Left forelimb (tissue), 1 donor: ENCODE measurements at regions not wholly inside any gene's neighbourhood (a gene's known extent, or its start where the extent isn't known, plus 50 kb on each side); places are given as distances from the start of the nearest gene placed in this dataset.
"Not testable (repeated sequence)": the region's sequence is repeated elsewhere in the genome, so short reads cannot be mapped to it uniquely, and the experiment has no call there.

Experiments
- DNase-seq: peaks from one replicate; pipeline ENCODE4 v3.0.0-alpha.2; 2018; ENCODE audit warnings: low spot score

GRCh38 chr6:165167861-165168260 is 141.5 kb downstream of the C6orf118 start:
- DNase-seq: no peak

GRCh38 chr6:165167311-165167710 is 142.1 kb downstream of the C6orf118 start:
- no peak for DNase-seq

DNA sequence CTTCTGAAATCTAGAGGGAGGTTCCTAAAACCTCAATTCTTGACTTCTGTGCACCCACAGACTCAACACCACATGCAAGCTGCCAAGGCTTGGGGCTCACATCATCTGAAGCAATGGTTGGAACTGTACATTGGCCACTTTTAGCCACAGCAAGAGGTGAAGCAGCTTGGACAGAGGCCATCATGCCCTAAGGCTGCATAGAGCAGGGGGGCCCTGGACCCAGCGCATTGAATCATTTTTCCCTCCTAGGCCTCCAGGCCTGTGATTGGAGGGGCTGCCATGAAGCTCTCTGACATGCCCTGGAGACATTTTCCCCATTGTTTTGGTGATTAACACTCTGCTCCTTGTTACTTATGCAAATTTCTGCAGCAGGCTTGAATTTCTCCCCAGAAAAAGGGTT is 145.9 kb downstream of the C6orf118 start:
- no peak for DNase-seq

- DNase-seq: no peak
Measured at GRCh38 chr6:165159460-165159859, 149.9 kb downstream of the C6orf118 start.

DNA sequence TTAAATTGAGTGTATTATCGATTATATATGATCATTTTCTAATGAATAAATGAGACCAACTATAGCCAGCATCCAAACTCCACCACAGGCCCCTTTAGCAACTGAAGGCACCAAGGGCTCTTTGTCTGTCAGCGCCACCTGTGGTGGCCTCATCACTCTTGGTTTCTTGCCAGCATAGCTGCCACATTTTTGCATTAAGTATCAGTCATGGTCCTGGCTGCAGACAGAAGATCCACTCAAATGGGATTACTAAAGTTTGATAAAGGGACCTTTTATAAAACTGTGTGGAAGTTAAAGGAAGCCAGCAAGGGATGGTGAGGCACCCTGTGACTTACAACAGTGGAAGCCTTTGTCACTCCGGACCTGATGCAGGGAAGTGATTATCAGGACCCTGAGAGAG is 162.9 kb downstream of the C6orf118 start:
- DNase-seq: no peak

DNA sequence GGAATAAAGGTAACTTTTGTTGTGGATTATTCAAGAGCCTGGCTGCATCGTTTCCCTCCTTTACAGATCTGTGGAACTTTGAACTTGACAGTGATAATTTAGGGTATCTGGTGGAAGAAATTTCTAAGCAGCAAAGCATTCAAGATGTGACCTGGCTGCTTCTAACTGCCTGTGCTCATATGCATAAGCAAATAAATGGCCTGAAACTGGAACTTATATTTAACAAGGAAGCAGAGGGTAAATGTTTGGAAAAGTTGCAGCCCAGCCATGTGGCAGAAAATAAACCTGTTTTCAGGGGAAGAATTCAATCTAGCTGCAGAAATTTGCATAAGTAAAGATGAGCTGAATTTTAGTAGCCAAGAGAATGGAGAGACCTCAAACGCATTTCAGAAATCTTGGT is 173.5 kb downstream of the C6orf118 start:
- no peak for DNase-seq

DNA sequence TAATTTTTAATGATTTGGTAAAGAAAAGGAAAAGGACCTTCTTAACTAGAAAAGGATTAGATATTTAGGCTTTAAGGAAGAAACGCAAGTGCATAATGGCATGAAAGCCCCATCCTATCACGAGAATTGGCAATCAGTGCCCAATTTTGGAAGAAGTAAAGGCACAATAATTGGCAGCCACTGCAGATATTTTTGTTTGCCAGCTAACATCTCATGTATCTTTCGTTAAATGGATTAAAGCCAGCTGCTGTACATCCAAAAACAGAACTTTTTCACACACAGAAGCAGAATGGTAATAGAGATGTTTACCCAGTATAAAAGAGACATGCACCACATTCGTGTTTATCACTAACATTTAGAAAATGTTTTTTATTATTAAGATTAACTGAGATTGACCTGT is 180.3 kb downstream of the C6orf118 start:
- no peak for DNase-seq

DNA sequence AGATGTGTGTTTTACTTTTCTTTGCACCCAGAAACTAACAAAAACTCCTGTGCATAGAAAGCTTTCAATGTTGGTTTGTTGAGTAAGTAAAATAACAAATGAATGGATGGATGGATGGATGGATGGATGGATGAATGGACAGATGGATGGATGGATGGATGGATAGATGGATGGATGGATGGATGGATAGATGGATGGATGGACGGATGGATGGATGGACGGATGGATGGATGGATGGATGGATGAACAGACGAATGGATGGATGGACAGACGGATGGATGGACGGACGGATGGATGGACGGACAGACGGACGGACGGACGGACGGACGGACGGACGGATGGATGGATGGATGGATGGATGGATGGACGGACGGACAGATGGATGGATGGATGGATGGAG is 181.7 kb downstream of the C6orf118 start:
- not testable (repeated sequence) for DNase-seq

DNA sequence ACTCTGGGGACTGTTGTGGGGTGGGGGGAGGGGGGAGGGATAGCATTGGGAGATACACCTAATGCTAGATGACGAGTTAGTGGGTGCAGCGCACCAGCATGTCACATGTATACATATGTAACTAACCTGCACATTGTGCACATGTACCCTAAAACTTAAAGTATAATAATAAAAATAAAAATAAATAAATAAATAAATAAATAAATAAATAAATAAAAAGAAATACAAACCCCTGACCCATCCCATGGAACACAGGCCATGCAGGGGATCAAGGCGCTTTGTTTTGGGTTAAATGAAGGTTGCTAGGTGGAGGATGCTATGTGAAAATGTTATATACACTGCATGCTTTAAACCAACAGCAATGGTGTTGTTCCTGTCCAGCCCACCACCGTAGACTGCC is 184.7 kb downstream of the C6orf118 start:
- DNase-seq: not testable (repeated sequence)

DNA sequence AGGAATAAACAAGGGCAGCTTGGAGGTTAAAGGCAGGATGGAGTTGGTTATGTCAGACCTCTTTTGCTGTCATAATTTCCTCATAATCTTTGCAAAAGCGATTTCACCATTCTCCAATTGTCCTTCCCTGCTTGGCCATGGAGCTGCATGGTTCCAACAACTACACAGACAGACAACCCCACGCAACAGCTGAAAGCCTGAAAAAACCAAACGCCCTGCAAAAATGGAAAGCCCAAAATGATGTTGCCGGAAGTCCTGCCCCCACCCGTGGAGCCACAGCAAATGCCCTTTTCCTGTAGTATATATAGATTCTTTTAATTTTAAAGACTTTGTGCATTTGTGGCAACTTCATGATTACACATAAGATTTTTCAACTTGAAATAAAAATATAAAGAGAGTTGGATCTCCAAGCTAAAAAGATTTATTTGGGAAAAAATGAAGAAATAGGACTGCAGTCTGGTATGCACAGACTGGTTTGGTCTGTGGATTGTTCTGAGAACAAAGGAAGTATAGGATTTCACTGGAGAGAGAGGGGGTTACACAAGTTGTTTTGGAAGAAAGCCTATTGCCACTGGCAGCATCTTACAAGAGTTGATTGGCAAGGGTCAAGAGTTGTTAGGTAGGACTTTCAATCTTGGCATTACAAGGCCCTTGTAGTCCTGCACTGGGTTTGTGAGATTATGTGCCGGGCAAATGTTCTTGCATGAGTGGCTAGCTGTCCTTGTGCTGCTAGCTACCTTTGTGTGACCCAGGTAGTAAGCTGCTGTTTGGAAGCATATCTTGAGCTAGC is 190.0 kb downstream of the C6orf118 start:
- no peak for DNase-seq

- no peak for DNase-seq
Measured at GRCh38 chr6:165118736-165119135, 190.7 kb downstream of the C6orf118 start.

GRCh38 chr6:165117806-165118205 is 191.6 kb downstream of the C6orf118 start:
- DNase-seq: no peak

DNA sequence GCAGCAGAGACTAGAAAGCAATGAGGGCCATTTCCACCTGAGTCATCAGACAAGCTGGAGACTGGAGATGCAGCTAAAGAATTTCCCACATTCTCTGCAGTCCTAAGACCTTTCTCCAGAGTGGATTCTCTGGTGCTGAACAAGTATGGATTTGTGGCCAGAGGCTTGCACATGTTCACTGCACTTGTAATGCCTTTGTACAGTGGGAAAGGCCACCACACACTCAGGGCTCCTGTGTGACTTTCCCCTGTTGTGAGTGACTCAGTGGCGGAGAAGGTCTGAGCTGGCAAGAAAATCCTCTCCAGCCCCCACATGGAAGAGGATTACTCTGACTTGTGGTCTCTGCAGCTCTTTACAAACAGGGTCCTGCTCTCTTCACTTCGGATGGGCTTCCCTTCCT is 192.3 kb downstream of the C6orf118 start:
- DNase-seq: no peak

DNA sequence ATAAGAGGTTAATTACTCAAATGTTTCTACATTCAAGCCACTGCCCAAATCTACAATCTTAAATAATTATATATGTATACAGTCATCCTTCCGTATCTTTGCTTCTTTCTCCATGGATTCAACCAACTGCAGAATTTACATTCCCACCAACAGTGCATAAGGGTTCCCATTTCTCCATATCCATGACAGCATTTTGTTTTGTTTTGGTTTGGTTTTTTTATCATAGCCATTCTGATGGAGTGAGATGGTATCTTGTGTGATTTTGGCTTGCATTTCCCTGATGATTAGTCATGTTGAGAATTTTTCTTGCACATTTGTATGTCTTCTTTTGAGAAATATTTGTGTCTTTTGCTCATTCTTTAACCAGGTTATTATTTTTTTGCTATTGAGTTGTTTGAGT is 198.5 kb downstream of the C6orf118 start:
- DNase-seq: no peak

DNA sequence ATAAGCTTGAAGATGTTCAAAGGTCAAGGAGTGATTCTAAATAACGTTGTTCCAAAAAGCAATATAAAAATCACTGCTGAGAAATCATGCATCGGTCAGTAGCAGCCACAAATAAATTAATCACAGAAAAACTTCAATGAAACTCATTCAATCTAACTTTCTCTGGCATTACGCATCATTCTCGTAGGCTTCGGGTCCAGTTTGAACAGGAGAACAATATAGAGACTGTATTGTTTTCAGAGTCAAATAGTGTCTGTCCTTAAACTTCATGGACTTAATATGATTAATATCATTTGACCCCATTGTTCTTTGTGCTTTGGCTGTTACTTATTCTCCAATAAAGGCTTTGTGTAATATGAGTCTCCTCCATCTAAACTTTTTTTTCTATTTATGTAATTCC is 200.4 kb downstream of the C6orf118 start:
- DNase-seq: no peak

- DNase-seq: no peak
Measured at GRCh38 chr6:165106261-165106660, 203.1 kb downstream of the C6orf118 start.

DNA sequence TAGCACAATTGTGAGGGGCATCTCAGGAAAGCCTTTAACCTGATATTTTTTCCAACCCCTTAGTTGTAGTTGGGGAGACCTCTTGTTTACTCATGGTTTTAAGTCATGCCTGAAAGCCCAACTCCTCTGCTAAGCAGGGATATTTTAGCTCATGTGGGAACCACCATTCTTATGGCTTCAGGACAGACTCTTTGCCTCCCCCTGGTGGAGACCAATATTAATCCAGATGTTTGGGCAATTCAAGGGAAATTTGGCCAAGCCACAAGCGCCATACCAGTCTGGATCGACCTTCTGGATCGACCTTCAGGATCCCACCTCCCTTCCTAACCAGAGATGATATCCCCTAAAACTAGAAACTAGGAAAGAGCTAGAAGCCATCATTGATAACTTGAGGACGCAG is 211.2 kb downstream of the C6orf118 start:
- DNase-seq: no peak

- no peak for DNase-seq
Measured at GRCh38 chr6:165096868-165097267, 212.5 kb downstream of the C6orf118 start.

DNA sequence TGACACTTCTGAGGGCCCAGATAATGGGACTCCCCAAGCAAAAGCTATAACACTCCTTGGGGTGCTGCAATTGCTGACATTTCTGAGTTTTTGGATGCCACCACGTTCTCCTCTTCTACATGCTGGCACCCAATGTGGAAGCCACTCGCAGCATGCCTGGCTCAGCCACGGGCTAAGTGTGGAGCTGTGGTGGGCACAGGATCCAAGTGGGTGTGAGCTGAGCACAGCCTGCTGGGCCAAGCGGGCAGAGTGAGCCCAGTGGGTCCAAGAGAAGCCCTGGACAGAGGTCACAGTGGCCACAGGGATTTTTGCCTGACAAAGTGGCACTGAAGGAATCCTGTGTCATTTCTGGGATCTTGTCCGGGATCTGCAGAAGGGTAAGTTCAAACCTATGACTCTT is 213.2 kb downstream of the C6orf118 start:
- DNase-seq: no peak

DNA sequence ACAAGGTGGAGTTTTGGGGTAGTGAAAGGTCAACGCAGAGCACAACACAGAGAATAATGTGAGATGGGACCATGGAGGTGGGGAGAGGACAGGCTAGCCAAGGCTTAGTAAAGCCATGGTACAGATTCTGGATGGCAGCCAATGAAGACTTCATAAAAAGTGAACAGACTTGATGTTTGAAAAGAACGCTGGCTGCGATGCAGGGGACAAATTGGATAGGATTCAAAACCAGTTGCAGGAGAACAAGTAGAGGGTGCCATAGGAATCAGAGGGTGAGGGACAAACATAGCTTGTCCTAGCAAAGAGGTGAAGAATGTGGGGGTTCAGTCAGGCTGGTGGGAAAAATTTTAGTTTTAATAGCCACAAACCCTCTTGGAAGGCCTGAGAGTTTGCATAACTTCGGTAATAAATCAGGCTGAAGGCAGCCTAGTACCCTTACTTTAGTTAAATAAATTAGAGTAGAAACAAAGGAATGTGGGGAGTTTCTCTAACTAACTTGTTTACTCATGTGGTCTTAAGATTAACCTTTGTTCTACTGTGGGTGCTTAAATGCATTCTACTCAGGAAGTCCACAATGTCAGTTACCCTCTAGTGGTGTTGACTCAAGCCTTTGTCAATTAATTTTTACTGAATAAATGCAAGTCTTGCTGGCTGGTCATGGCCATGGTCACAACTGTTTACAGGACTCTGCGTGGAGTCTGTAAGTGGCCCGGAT is 216.4 kb downstream of the C6orf118 start:
- DNase-seq: no peak

GRCh38 chr6:165091121-165091785 is 218.2 kb downstream of the C6orf118 start:
- DNase-seq: no peak

DNA sequence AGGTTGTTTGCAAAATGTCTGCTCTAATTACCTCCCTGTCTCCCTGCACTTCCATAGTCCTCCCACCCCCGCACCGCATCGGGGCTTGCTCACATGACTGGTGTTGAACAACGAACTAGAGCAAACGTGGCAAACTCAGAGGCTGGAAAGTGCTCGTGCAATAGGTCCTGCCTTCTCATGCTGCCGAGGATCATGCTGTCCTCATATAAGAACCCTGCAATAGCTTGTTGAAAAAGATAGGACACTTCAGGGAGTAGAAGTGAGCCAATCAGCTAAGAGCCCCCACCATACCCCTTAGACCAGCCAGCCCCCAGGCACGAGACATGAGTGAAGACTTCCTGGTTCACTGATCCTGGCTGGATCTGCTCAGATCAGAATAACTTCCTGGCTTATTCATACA is 219.2 kb downstream of the C6orf118 start:
- DNase-seq: no peak

GRCh38 chr6:165086814-165087213 is 222.6 kb downstream of the C6orf118 start:
- DNase-seq: no peak
